ENCODE measurements at regions not wholly inside any gene's neighbourhood (a gene's known extent, or its start where the extent isn't known, plus 50 kb on each side); places are given as distances from the start of the nearest gene placed in this dataset.

GRCh38 chr6:18530201-18530600 is 143.1 kb downstream of the RNF144B start:
- Histone ChIP-seq H2BK120ac (ENCODE audit: low read depth, low read length) (no peak overlapping the region), H3K18ac (ENCODE audit: low read depth, low read length) (no peak overlapping the region), H2AK5ac (ENCODE audit: low read depth, low read length) (no peak overlapping the region), H2AFZ (replicated peaks; ENCODE audit: low read length, poor library complexity) (no peak overlapping the region), H3K9ac (ENCODE audit: low read depth, low read length) (no peak overlapping the region), H3K9me1 (ENCODE audit: insufficient read depth, low read length) (no peaks in the 10 kb centered on the region), H3K4me1 (ENCODE audit: control insufficient read depth, insufficient read depth, low read length) (no peaks in the 10 kb centered on the region), H3K36me3 (ENCODE audit: control insufficient read depth, insufficient read depth, low read length) (no peaks in the 10 kb centered on the region), H4K5ac (ENCODE audit: low read depth, low read length) (no peak overlapping the region), H4K20me1 (ENCODE audit: insufficient read depth, low read length) (no peaks in the 10 kb centered on the region), H2AK9ac (replicated peaks; ENCODE audit: low read depth, low read length, poor library complexity) (no peak overlapping the region), H3K79me1 (ENCODE audit: low read depth in 1 of 2, low read length in 2 of 2) (no peaks in the 10 kb centered on the region), H2BK15ac (ENCODE audit: low read depth, low read length) (no peak overlapping the region), H2BK5ac (ENCODE audit: low read depth, low read length, poor library complexity, severe bottlenecking) (no peak overlapping the region), H3K4ac (ENCODE audit: low read depth, low read length) (no peak overlapping the region), H3K14ac (replicated peaks; ENCODE audit: low read depth, low read length) (no peak overlapping the region), H3K56ac (ENCODE audit: extremely low read depth, insufficient read depth, low read length) (no peak overlapping the region), H3K27ac (ENCODE audit: insufficient read depth, low read length) (no peak overlapping the region), H4K8ac (ENCODE audit: low read depth in 2 of 2, low read length in 2 of 2) (no peak overlapping the region), H4K91ac (ENCODE audit: insufficient read depth, low read depth, low read length) (no peak overlapping the region), H3K4me3 (ENCODE audit: insufficient read depth, low read depth, low read length) (no peak overlapping the region), H3K27me3 (ENCODE audit: control insufficient read depth, insufficient read depth, low read length) (peaks cover 6% of the 10 kb centered on the region; the same call in 1 of the 2 replicates), H2BK20ac (ENCODE audit: low read depth, low read length) (no peak overlapping the region), H3K9me3 (ENCODE audit: control insufficient read depth, insufficient read depth, low read length) (no peaks in the 10 kb centered on the region), H3K23ac (ENCODE audit: low read depth, low read length) (no peak overlapping the region), H3K4me2 (ENCODE audit: low read depth, low read length) (no peak overlapping the region)
- ATAC-seq (ENCODE audit: low read depth) = no peak
- in situ Hi-C loops (cut with MboI; ENCODE audit: low sequenced_read_pairs) (no loop called here), dilution Hi-C loops (cut with HindIII; ENCODE audit: low sequenced_read_pairs, unreplicated experiment) (no loop called here), intact Hi-C loops (cut with micrococcal nuclease) (no loop called here)
- TF ChIP-seq BHLHE40 (IDR thresholded peaks at IDR 0.05; ENCODE audit: low read depth, low read length) = no peak
- no peak for TF ChIP-seq FOS (IDR thresholded peaks at IDR 0.05; ENCODE audit: low read depth, low read length)
- no peak for TF ChIP-seq USF2 (IDR thresholded peaks at IDR 0.05; ENCODE audit: low read depth, low read length)
- no peak for TF ChIP-seq CHD1 (IDR thresholded peaks at IDR 0.05; ENCODE audit: low read depth, low read length)
- no peak for TF ChIP-seq NFE2L2 (IDR thresholded peaks at IDR 0.05; ENCODE audit: low read depth, low read length)
- no peak for TF ChIP-seq MXI1 (IDR thresholded peaks at IDR 0.05; ENCODE audit: borderline replicate concordance, low read depth, low read length)
- TF ChIP-seq MAZ (IDR thresholded peaks at IDR 0.05; ENCODE audit: borderline replicate concordance, low read depth, low read length) = no peak
- no peak for TF ChIP-seq MAFK (IDR thresholded peaks at IDR 0.05; ENCODE audit: low read depth, low read length)
- no peak for TF ChIP-seq RFX5 (IDR thresholded peaks at IDR 0.05; ENCODE audit: low read depth, low read length)
- TF ChIP-seq RCOR1 (IDR thresholded peaks at IDR 0.05; ENCODE audit: insufficient replicate concordance, low read length) = no peak
- TF ChIP-seq, protein P1, sequence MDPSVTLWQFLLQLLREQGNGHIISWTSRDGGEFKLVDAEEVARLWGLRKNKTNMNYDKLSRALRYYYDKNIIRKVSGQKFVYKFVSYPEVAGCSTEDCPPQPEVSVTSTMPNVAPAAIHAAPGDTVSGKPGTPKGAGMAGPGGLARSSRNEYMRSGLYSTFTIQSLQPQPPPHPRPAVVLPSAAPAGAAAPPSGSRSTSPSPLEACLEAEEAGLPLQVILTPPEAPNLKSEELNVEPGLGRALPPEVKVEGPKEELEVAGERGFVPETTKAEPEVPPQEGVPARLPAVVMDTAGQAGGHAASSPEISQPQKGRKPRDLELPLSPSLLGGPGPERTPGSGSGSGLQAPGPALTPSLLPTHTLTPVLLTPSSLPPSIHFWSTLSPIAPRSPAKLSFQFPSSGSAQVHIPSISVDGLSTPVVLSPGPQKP (IDR thresholded peaks at IDR 0.05; ENCODE audit: borderline replicate concordance, low read depth, low read length) = no peak
- no peak for TF ChIP-seq CEBPB (IDR thresholded peaks at IDR 0.05; ENCODE audit: low read depth, low read length)
- no peak for TF ChIP-seq POLR2A (IDR thresholded peaks at IDR 0.05; ENCODE audit: low read depth, low read length)
- TF ChIP-seq RAD21 (IDR thresholded peaks at IDR 0.05; ENCODE audit: low read length) = no peak
- TF ChIP-seq, protein P2, sequence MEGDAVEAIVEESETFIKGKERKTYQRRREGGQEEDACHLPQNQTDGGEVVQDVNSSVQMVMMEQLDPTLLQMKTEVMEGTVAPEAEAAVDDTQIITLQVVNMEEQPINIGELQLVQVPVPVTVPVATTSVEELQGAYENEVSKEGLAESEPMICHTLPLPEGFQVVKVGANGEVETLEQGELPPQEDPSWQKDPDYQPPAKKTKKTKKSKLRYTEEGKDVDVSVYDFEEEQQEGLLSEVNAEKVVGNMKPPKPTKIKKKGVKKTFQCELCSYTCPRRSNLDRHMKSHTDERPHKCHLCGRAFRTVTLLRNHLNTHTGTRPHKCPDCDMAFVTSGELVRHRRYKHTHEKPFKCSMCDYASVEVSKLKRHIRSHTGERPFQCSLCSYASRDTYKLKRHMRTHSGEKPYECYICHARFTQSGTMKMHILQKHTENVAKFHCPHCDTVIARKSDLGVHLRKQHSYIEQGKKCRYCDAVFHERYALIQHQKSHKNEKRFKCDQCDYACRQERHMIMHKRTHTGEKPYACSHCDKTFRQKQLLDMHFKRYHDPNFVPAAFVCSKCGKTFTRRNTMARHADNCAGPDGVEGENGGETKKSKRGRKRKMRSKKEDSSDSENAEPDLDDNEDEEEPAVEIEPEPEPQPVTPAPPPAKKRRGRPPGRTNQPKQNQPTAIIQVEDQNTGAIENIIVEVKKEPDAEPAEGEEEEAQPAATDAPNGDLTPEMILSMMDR (conservative IDR thresholded peaks at IDR 0.05; ENCODE audit: low read depth, low read length) = no peak
- no peak for TF ChIP-seq SMC3 (IDR thresholded peaks at IDR 0.05; ENCODE audit: low read depth, low read length)
- no CpG with 5 or more reads among the region's 1 CpG for WGBS, 2 experiments (ENCODE audit: extremely low coverage in 2 of 2, insufficient read length in 1 of 2)
- ChIA-PET POLR2A (ENCODE audit: unreplicated experiment) (no interaction called here), CTCF (interaction anchor here (1.3 kb wide), 1 partner anchor 12 kb away, joined by 4 read pairs; no protein-coding TSS in a partner anchor)
- DNase-seq = no peak
- no TSS peak for BruUV-seq (replicated peaks)

Measured in IMR-90 (cell line).